Peyer's patch (tissue), 4 donors: ENCODE measurements at regions not wholly inside any gene's neighbourhood (a gene's known extent, or its start where the extent isn't known, plus 50 kb on each side); places are given as distances from the start of the nearest gene placed in this dataset.

ENCODE experiments used
- DNase-seq, 3 donors: peaks; one replicate each; pipeline ENCODE4 v3.0.0-alpha.2; 2017 to 2019
- H3K27ac ChIP-seq, 4 donors: fragments of 200-600 bp; sonication (generic); one replicate each; pipeline ENCODE4 v1.5.1; 2016 to 2019
- H3K27me3 ChIP-seq, 2 donors: fragments of 200-600 bp; sonication (generic); one replicate each; pipeline ENCODE4 v1.5.1; 2019
- H3K36me3 ChIP-seq, 3 donors: fragments of 200-600 bp; sonication (generic); one replicate each; pipeline ENCODE4 v1.5.1; 2016 to 2019
- H3K4me1 ChIP-seq, 4 donors: fragments of 200-600 bp; sonication (generic); one replicate each; pipeline ENCODE4 v1.5.1; 2016 to 2019
- H3K4me3 ChIP-seq, 4 donors: fragments of 200-600 bp; sonication (generic); 1 replicate in 3 of 4; 2 replicates in 1 of 4; pipeline ENCODE4 v1.5.1; 2016 to 2019; ENCODE audit warnings: mild to moderate bottlenecking in 1 of 4
- H3K9me3 ChIP-seq, 4 donors: fragments of 200-600 bp; sonication (generic); one replicate each; pipeline ENCODE4 v1.5.1; 2016 to 2019; ENCODE audit warnings: mild to moderate bottlenecking in 1 of 4
- CTCF ChIP-seq, 6 experiments: fragments of 450-650 bp in 4 of 6; fragments of 200-600 bp in 2 of 6; sonication (generic) in 1 of 6; IDR thresholded peaks; one replicate each; pipeline ENCODE4 v1.5.1; 2017 to 2019; ENCODE audit warnings: antibody characterized with exemption in 6 of 6, mild to moderate bottlenecking in 3 of 6, moderate library complexity in 1 of 6
- POLR2A ChIP-seq, 2 donors: fragments of 450-650 bp; IDR thresholded peaks; one replicate each; pipeline ENCODE4 v1.5.1; 2017; ENCODE audit warnings: antibody characterized with exemption in 2 of 2, mild to moderate bottlenecking in 2 of 2, moderate library complexity in 2 of 2

GRCh38 chr20:61043681-61044080, 208.4 kb upstream of the CDH4 start:
- TF ChIP-seq POLR2A (IDR thresholded peaks at IDR 0.05) = no peak
- TF ChIP-seq CTCF (IDR thresholded peaks at IDR 0.05) = no peak
- no peak for DNase-seq

GRCh38 chr20:61044499-61044898, 207.6 kb upstream of the CDH4 start:
- Histone ChIP-seq H3K27ac (no peak overlapping the region), H3K9me3 (no peaks in the 10 kb centered on the region), H3K4me1 (no peaks in the 10 kb centered on the region), H3K27me3 (no peaks in the 10 kb centered on the region), H3K36me3 (no peaks in the 10 kb centered on the region), H3K4me3 (no peak overlapping the region)
- no peak for DNase-seq
- TF ChIP-seq POLR2A (IDR thresholded peaks at IDR 0.05) (no peak), CTCF (IDR thresholded peaks at IDR 0.05) (no peak)

More at GRCh38 chr20:61043681-61044080, 208.4 kb upstream of the CDH4 start:
- Histone ChIP-seq H3K27me3 (no peaks in the 10 kb centered on the region), H3K4me3 (no peak overlapping the region), H3K4me1 (no peaks in the 10 kb centered on the region), H3K36me3 (no peaks in the 10 kb centered on the region), H3K27ac (no peak overlapping the region), H3K9me3 (no peaks in the 10 kb centered on the region)

GRCh38 chr20:61045091-61045490, 207.0 kb upstream of the CDH4 start:
- no peak overlapping the region for H3K27ac ChIP-seq
- no peaks in the 10 kb centered on the region for H3K27me3 ChIP-seq
- no peaks in the 10 kb centered on the region for H3K4me1 ChIP-seq
- no peaks in the 10 kb centered on the region for H3K36me3 ChIP-seq
- no peak overlapping the region for H3K4me3 ChIP-seq
- TF ChIP-seq POLR2A (IDR thresholded peaks at IDR 0.05) (no peak), CTCF (IDR thresholded peaks at IDR 0.05) (no peak)
- no peaks in the 10 kb centered on the region for H3K9me3 ChIP-seq
- DNase-seq = no peak

GRCh38 chr20:61045876-61046585, 206.0 kb upstream of the CDH4 start:
- Histone ChIP-seq H3K4me3 (no peak overlapping the region), H3K36me3 (no peaks in the 10 kb centered on the region), H3K4me1 (no peaks in the 10 kb centered on the region), H3K27me3 (no peaks in the 10 kb centered on the region), H3K9me3 (no peaks in the 10 kb centered on the region), H3K27ac (no peak overlapping the region)
- no peak for TF ChIP-seq POLR2A (IDR thresholded peaks at IDR 0.05)
- no peak for TF ChIP-seq CTCF (IDR thresholded peaks at IDR 0.05)
- DNase-seq = no peak

- no peak overlapping the region for H3K4me3 ChIP-seq
- no peak overlapping the region for H3K27ac ChIP-seq
- no peaks in the 10 kb centered on the region for H3K4me1 ChIP-seq
- H3K36me3 ChIP-seq = no peaks in the 10 kb centered on the region
- DNase-seq = no peak
- H3K9me3 ChIP-seq = no peaks in the 10 kb centered on the region
- H3K27me3 ChIP-seq = no peaks in the 10 kb centered on the region
- no peak for TF ChIP-seq CTCF (IDR thresholded peaks at IDR 0.05)
- no peak for TF ChIP-seq POLR2A (IDR thresholded peaks at IDR 0.05)
Measured at GRCh38 chr20:61046721-61047351, 205.2 kb upstream of the CDH4 start.
